ENCODE measurements at regions not wholly inside any gene's neighbourhood (a gene's known extent, or its start where the extent isn't known, plus 50 kb on each side); places are given as distances from the start of the nearest gene placed in this dataset.

DNA sequence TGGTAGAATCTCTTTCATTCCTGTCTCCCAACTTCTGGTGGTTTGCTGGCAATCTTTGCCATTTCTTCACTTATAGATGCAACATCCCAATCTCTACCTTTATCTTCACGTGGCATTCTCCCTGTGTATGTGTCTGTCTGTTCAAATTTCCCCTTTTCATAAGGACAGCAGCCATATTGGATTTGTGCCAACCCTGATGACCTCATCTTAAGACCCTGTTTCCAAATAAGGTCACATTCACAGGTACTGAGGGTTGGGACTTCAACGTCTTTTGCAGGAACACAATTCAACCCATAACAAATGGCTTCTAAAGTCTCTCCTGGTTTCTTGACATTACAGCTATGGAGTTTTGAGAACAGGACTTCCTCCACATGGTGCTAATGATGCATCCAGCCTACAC lies 84.5 kb upstream of the OLIG2 start:
- no peak overlapping the region for H3K4me3 ChIP-seq
- no peak overlapping the region for H3K27ac ChIP-seq
- H3K9me3 ChIP-seq: no peaks in the 10 kb centered on the region
- TF ChIP-seq CTCF (IDR thresholded peaks at IDR 0.05): no peak
- ATAC-seq (no peak), DNase-seq (no peak)
- peaks cover 0 to 5% (median 0%) of the 10 kb centered on the region in 9 donors for H3K4me1 ChIP-seq
- intact Hi-C loops (cut with DNase I): loop anchor here in 9 of 10 donors (2.0 to 10.0 kb wide), 9 partner anchors 184 to 504 kb away; no protein-coding TSS in a partner anchor
- peaks cover 0 to 5% (median 0%) of the 10 kb centered on the region in 7 donors for H3K27me3 ChIP-seq
- H3K36me3 ChIP-seq: no peaks in the 10 kb centered on the region
- 72 to 89% methylated on average over 2 of the region's 2 CpGs for WGBS, 2 donors

DNA sequence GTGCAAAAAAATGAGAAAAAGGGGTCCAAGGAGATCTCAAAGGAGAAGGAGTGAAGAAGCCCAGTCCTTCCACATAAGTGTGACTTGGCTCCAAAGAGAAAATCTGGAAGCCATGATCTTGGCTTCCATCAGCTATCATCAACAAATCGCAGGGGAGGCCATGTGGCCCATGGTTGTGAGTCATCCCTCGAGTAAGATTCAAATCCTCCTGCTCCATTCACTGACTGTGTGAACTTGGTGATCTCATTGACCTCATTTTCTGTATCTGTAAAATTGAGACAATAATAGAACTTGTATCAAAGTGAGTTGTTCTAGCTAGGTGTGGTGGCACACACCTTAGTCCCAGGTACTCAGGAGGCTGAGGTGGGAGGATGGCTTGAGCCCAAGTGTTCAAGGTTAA lies 79.1 kb upstream of the OLIG2 start:
- Histone ChIP-seq H3K27ac (no peak overlapping the region), H3K4me3 (no peak overlapping the region), H3K4me1 (no peaks in the 10 kb centered on the region), H3K27me3 (peaks cover 0 to 12% (median 3%) of the 10 kb centered on the region in 7 donors), H3K9me3 (peaks cover 0 to 5% (median 0%) of the 10 kb centered on the region in 11 donors), H3K36me3 (no peaks in the 10 kb centered on the region)
- intact Hi-C loops (cut with DNase I): loop anchor here in 5 of 10 donors (5.0 to 10.0 kb wide), 5 partner anchors 178 to 498 kb away; no protein-coding TSS in a partner anchor
- ATAC-seq (no peak), DNase-seq (no peak)
- TF ChIP-seq CTCF (IDR thresholded peaks at IDR 0.05): no peak
- WGBS, 2 donors: 74 to 82% methylated on average over 2 of the region's 2 CpGs

GRCh38 chr21:32947736-32948135 lies 78.0 kb upstream of the OLIG2 start:
- TF ChIP-seq CTCF (IDR thresholded peaks at IDR 0.05): no peak
- no peaks in the 10 kb centered on the region for H3K4me1 ChIP-seq
- H3K27ac ChIP-seq: no peak overlapping the region
- no peaks in the 10 kb centered on the region for H3K36me3 ChIP-seq
- no peak for DNase-seq
- WGBS, 2 donors: 80 to 92% methylated on average over 1 of the region's 1 CpG
- H3K4me3 ChIP-seq: no peak overlapping the region
- peaks cover 0 to 5% (median 0%) of the 10 kb centered on the region in 11 donors for H3K9me3 ChIP-seq
- peaks cover 0 to 23% (median 9%) of the 10 kb centered on the region in 7 donors for H3K27me3 ChIP-seq
- intact Hi-C loops (cut with DNase I): loop anchor here in 5 of 10 donors (5.0 to 10.0 kb wide), 5 partner anchors 177 to 497 kb away; no protein-coding TSS in a partner anchor
- ATAC-seq: no peak

DNA sequence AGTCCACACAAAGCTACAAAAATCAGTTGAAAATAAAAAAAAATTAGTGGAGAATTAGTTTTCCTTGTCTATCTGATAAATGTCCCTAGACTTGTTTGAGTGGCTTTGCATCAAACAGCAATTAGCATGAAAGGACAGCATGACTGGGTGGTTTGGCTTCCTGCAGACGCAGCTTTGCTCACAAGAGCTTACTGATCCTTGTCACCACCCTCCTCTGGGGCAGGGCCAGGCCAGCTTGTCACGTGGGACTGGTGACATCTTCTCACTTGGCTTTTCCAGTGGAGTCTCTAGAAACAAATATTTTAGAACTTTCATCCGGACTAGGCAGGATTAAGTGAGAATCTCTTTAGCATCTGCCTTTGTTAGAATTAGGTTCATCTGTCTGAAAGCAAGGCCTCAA lies 76.0 kb upstream of the OLIG2 start:
- Histone ChIP-seq H3K9me3 (peaks cover 0 to 5% (median 0%) of the 10 kb centered on the region in 11 donors), H3K4me3 (no peak overlapping the region), H3K27me3 (peaks cover 0 to 41% (median 28%) of the 10 kb centered on the region in 7 donors), H3K4me1 (no peaks in the 10 kb centered on the region), H3K36me3 (no peaks in the 10 kb centered on the region), H3K27ac (no peak overlapping the region)
- TF ChIP-seq CTCF (IDR thresholded peaks at IDR 0.05): no peak
- intact Hi-C loops (cut with DNase I): loop anchor here in 5 of 10 donors (5.0 to 10.0 kb wide), 5 partner anchors 175 to 495 kb away; no protein-coding TSS in a partner anchor
- WGBS, 2 donors: 41 to 44% methylated on average over 3 of the region's 3 CpGs
- DNase-seq (no peak), ATAC-seq (no peak)

Data from heart right ventricle (tissue), 16 donors.